ENCODE measurements at regions not wholly inside any gene's neighbourhood (a gene's known extent, or its start where the extent isn't known, plus 50 kb on each side); places are given as distances from the start of the nearest gene placed in this dataset.

GRCh38 chr4:178320003-178320402 is 877.8 kb upstream of the AGA start:
- 88 to 98% (median 90%) methylated on average over 1 of the region's 1 CpG for WGBS, 4 donors
- ATAC-seq (no peak), DNase-seq (no peak)
- H3K9me3 ChIP-seq, result peaks cover 0 to 28% (median 17%) of the 10 kb centered on the region in 12 donors
- H3K4me1 ChIP-seq, result no peaks in the 10 kb centered on the region
- intact Hi-C loops (cut with DNase I), result no loop called here
- no peaks in the 10 kb centered on the region for H3K27me3 ChIP-seq
- no peak overlapping the region for H3K27ac ChIP-seq
- no peaks in the 10 kb centered on the region for H3K36me3 ChIP-seq
- no peak for TF ChIP-seq POLR2A (IDR thresholded peaks at IDR 0.05)
- TF ChIP-seq CTCF (IDR thresholded peaks at IDR 0.05), result no peak
- H3K4me3 ChIP-seq, result no peak overlapping the region

- H3K4me1 ChIP-seq, result no peaks in the 10 kb centered on the region
- H3K4me3 ChIP-seq, result no peak overlapping the region
- DNase-seq (no peak), ATAC-seq (no peak)
- H3K27me3 ChIP-seq, result no peaks in the 10 kb centered on the region
- no peaks in the 10 kb centered on the region for H3K36me3 ChIP-seq
- 74 to 82% (median 76%) methylated on average over 5 of the region's 5 CpGs for WGBS, 4 donors
- intact Hi-C loops (cut with DNase I), result no loop called here
- peaks cover 0 to 28% (median 17%) of the 10 kb centered on the region in 12 donors for H3K9me3 ChIP-seq
- no peak for TF ChIP-seq CTCF (IDR thresholded peaks at IDR 0.05)
- no peak for TF ChIP-seq POLR2A (IDR thresholded peaks at IDR 0.05)
- H3K27ac ChIP-seq, result no peak overlapping the region
Observed at GRCh38 chr4:178322524-178323183, 880.4 kb upstream of the AGA start.

GRCh38 chr4:178329226-178329872 is 887.1 kb upstream of the AGA start:
- no peak overlapping the region for H3K4me3 ChIP-seq
- no peaks in the 10 kb centered on the region for H3K36me3 ChIP-seq
- H3K4me1 ChIP-seq, result no peaks in the 10 kb centered on the region
- WGBS, 4 donors, result 62 to 72% (median 66%) methylated on average over 3 of the region's 3 CpGs
- no peak for ATAC-seq
- H3K27me3 ChIP-seq, result no peaks in the 10 kb centered on the region
- no peaks in the 10 kb centered on the region for H3K9me3 ChIP-seq
- H3K27ac ChIP-seq, result no peak overlapping the region
- intact Hi-C loops (cut with DNase I), result no loop called here
- no peak for DNase-seq
- TF ChIP-seq POLR2A (IDR thresholded peaks at IDR 0.05) (no peak), CTCF (IDR thresholded peaks at IDR 0.05) (no peak)

GRCh38 chr4:178333355-178333754 is 891.1 kb upstream of the AGA start:
- Histone ChIP-seq H3K27me3 (no peaks in the 10 kb centered on the region), H3K27ac (no peak overlapping the region), H3K36me3 (no peaks in the 10 kb centered on the region), H3K9me3 (peaks cover 0 to 7% (median 0%) of the 10 kb centered on the region in 12 donors), H3K4me1 (no peaks in the 10 kb centered on the region), H3K4me3 (no peak overlapping the region)
- TF ChIP-seq CTCF (IDR thresholded peaks at IDR 0.05) (no peak), POLR2A (IDR thresholded peaks at IDR 0.05) (no peak)
- intact Hi-C loops (cut with DNase I), result no loop called here
- 65 to 82% (median 79%) methylated on average over 4 of the region's 4 CpGs for WGBS, 4 donors
- ATAC-seq, result no peak
- DNase-seq, result no peak

All from heart left ventricle (tissue), 16 donors.